Keratinocyte (primary cell): ENCODE measurements at regions not wholly inside any gene's neighbourhood (a gene's known extent, or its start where the extent isn't known, plus 50 kb on each side); places are given as distances from the start of the nearest gene placed in this dataset.

Experiments
- DNase-seq: peaks from one replicate; pipeline ENCODE4 v3.0.0-alpha.2; 2011; ENCODE audit warnings: low read depth, missing footprints, low spot score
- FAIRE-seq: peaks from 2 replicates; lab custom pipeline; 2011; peaks lifted over from hg19 to GRCh38; lab: Jason Lieb, UNC
- H2AFZ ChIP-seq: 2 replicates; pipeline ENCODE4 v1.6.0; 2012; ENCODE audit warnings: low read length, control low read depth, inconsistent platforms; ENCODE audit not compliant: control insufficient read depth
- H3K27ac ChIP-seq: 2 replicates; pipeline ENCODE4 v1.5.1; 2011; ENCODE audit warnings: low read length; ENCODE audit not compliant: control insufficient read depth, insufficient read depth
- H3K27me3 ChIP-seq: 3 replicates; pipeline ENCODE4 v1.6.0; 2011; ENCODE audit warnings: low read length; ENCODE audit not compliant: control insufficient read depth, insufficient read depth; ENCODE audit errors: extremely low read depth
- H3K36me3 ChIP-seq, 2 experiments: 2 replicates in 1 of 2; 3 replicates in 1 of 2; pipeline ENCODE4 v1.5.1; 2011; ENCODE audit warnings: low read length in 2 of 2, mild to moderate bottlenecking in 1 of 2; ENCODE audit not compliant: control insufficient read depth in 2 of 2, insufficient read depth in 2 of 2; ENCODE audit errors: extremely low read depth in 1 of 2
- H3K4me1 ChIP-seq: 3 replicates; pipeline ENCODE4 v1.5.1; 2011; ENCODE audit warnings: low read length; ENCODE audit not compliant: control insufficient read depth, insufficient read depth; ENCODE audit errors: extremely low read depth
- H3K4me2 ChIP-seq: 3 replicates; pipeline ENCODE4 v1.6.0; 2011; ENCODE audit warnings: low read depth, low read length; ENCODE audit not compliant: control insufficient read depth, insufficient read depth; ENCODE audit errors: extremely low read depth
- H3K4me3 ChIP-seq, 3 experiments: fragments of 200-600 bp in 1 of 3; sonication (generic) in 1 of 3; 2 replicates in 2 of 3; 3 replicates in 1 of 3; pipeline ENCODE4 v1.5.1; 2011 to 2016; ENCODE audit warnings: low read length in 3 of 3, mild to moderate bottlenecking in 3 of 3, control low read depth in 2 of 3, inconsistent platforms in 1 of 3, low read depth in 1 of 3, mixed read lengths in 1 of 3, mixed run types in 1 of 3, moderate library complexity in 1 of 3; ENCODE audit not compliant: control insufficient read depth in 2 of 3, insufficient read depth in 2 of 3; ENCODE audit errors: extremely low read depth in 1 of 3
- H3K79me2 ChIP-seq: 2 replicates; pipeline ENCODE4 v1.6.0; 2012; ENCODE audit warnings: low read length; ENCODE audit not compliant: control insufficient read depth, insufficient read depth
- H3K9ac ChIP-seq: 3 replicates; pipeline ENCODE4 v1.6.0; 2011; ENCODE audit warnings: low read length; ENCODE audit not compliant: control insufficient read depth, insufficient read depth; ENCODE audit errors: extremely low read depth
- H3K9me1 ChIP-seq: 3 replicates; pipeline ENCODE4 v1.6.0; 2011; ENCODE audit warnings: low read length; ENCODE audit not compliant: control insufficient read depth, insufficient read depth; ENCODE audit errors: extremely low read depth
- H3K9me3 ChIP-seq: 2 replicates; pipeline ENCODE4 v1.5.1; 2012; ENCODE audit warnings: low read depth, low read length; ENCODE audit not compliant: control insufficient read depth
- H4K20me1 ChIP-seq: 3 replicates; pipeline ENCODE4 v1.6.0; 2011; ENCODE audit warnings: low read length; ENCODE audit not compliant: control insufficient read depth, insufficient read depth; ENCODE audit errors: extremely low read depth
- CTCF ChIP-seq, 3 experiments: IDR thresholded peaks in 1 of 3; conservative IDR thresholded peaks in 1 of 3; optimal IDR thresholded peaks in 1 of 3; 2 replicates in 2 of 3; 3 replicates in 1 of 3; pipeline versions ENCODE3 to v1.5.1; 2011; ENCODE audit warnings: low read length in 3 of 3, mild to moderate bottlenecking in 3 of 3, moderate library complexity in 2 of 3, control low read depth in 1 of 3, inconsistent platforms in 1 of 3; ENCODE audit not compliant: insufficient read depth in 2 of 3; ENCODE audit errors: extremely low read depth in 1 of 3
- EZH2 ChIP-seq: IDR thresholded peaks from one replicate; pipeline ENCODE4 v1.6.1; 2012; ENCODE audit warnings: inconsistent platforms, mild to moderate bottlenecking, low read length, moderate library complexity
- dilution Hi-C: fragments of 300-500 bp; cut with MboI; formaldehyde crosslinking; loops from one replicate; pipeline ENCODE4 v1.7.0; 2020; ENCODE audit warnings: low sequenced_read_pairs; ENCODE audit not compliant: extremely low pct_ligation_motif_present

GRCh38 chr3:182692695-182693094 lies 100.6 kb upstream of the ATP11B start:
- FAIRE-seq, result no peak
- dilution Hi-C loops, result no loop called here

GRCh38 chr3:182693723-182694122 lies 99.6 kb upstream of the ATP11B start:
- no peak for FAIRE-seq

More at GRCh38 chr3:182692695-182693094, 100.6 kb upstream of the ATP11B start:
- no peak overlapping the region for H3K27ac ChIP-seq
- no peaks in the 10 kb centered on the region for H3K79me2 ChIP-seq
- H3K9me3 ChIP-seq, result no peaks in the 10 kb centered on the region
- H4K20me1 ChIP-seq, result no peaks in the 10 kb centered on the region
- H3K27me3 ChIP-seq, result no peaks in the 10 kb centered on the region
- H3K4me1 ChIP-seq, result peaks cover 12% of the 10 kb centered on the region
- H3K9ac ChIP-seq, result no peak overlapping the region
- no peaks in the 10 kb centered on the region for H3K9me1 ChIP-seq
- no peaks in the 10 kb centered on the region for H3K36me3 ChIP-seq
- no peak overlapping the region for H3K4me2 ChIP-seq
- H2AFZ ChIP-seq, result no peak overlapping the region
- no peak overlapping the region for H3K4me3 ChIP-seq
- TF ChIP-seq CTCF (optimal IDR thresholded peaks at IDR 0.05 in 1 of 3, IDR thresholded peaks at IDR 0.05 in 1 of 3, conservative IDR thresholded peaks at IDR 0.05 in 1 of 3; ENCODE audit: extremely low read depth in 1 of 3, insufficient read depth in 2 of 3, low read length in 3 of 3), result no peak
- TF ChIP-seq EZH2, result no peak
- DNase-seq, result no peak

More at GRCh38 chr3:182693723-182694122, 99.6 kb upstream of the ATP11B start:
- H3K79me2 ChIP-seq, result no peaks in the 10 kb centered on the region
- H3K4me2 ChIP-seq, result no peak overlapping the region
- no peaks in the 10 kb centered on the region for H3K36me3 ChIP-seq
- H3K4me3 ChIP-seq, result no peak overlapping the region
- H3K9me3 ChIP-seq, result no peaks in the 10 kb centered on the region
- no peak for TF ChIP-seq EZH2
- TF ChIP-seq CTCF (optimal IDR thresholded peaks at IDR 0.05 in 1 of 3, IDR thresholded peaks at IDR 0.05 in 1 of 3, conservative IDR thresholded peaks at IDR 0.05 in 1 of 3; ENCODE audit: extremely low read depth in 1 of 3, insufficient read depth in 2 of 3, low read length in 3 of 3), result no peak
- no peaks in the 10 kb centered on the region for H4K20me1 ChIP-seq
- no peak overlapping the region for H3K9ac ChIP-seq
- H2AFZ ChIP-seq, result no peak overlapping the region
- DNase-seq, result no peak
- no peak overlapping the region for H3K27ac ChIP-seq
- H3K9me1 ChIP-seq, result no peaks in the 10 kb centered on the region
- dilution Hi-C loops, result no loop called here
- H3K27me3 ChIP-seq, result no peaks in the 10 kb centered on the region
- peaks cover 12% of the 10 kb centered on the region for H3K4me1 ChIP-seq
